IPS-18c (cell line): ENCODE measurements at regions not wholly inside any gene's neighbourhood (a gene's known extent, or its start where the extent isn't known, plus 50 kb on each side); places are given as distances from the start of the nearest gene placed in this dataset.
"Not testable (repeated sequence)": the region's sequence is repeated elsewhere in the genome, so short reads cannot be mapped to it uniquely, and the experiment has no call there.

Experiments
- H3K4me3 ChIP-seq: 2 replicates; pipeline ENCODE4 v1.7.0; 2013; ENCODE audit warnings: low read depth, mild to moderate bottlenecking, low read length, moderate library complexity; ENCODE audit not compliant: insufficient read depth
- H3K9me3 ChIP-seq: one replicate; pipeline ENCODE4 v1.6.1; 2013; ENCODE audit warnings: mild to moderate bottlenecking, low read length, moderate library complexity; ENCODE audit not compliant: control insufficient read depth, insufficient read depth

- Histone ChIP-seq H3K9me3 (no peaks in the 10 kb centered on the region), H3K4me3 (no peak overlapping the region)
Observed at GRCh38 chr5:67805666-67806348, 409.7 kb upstream of the PIK3R1 start.

DNA sequence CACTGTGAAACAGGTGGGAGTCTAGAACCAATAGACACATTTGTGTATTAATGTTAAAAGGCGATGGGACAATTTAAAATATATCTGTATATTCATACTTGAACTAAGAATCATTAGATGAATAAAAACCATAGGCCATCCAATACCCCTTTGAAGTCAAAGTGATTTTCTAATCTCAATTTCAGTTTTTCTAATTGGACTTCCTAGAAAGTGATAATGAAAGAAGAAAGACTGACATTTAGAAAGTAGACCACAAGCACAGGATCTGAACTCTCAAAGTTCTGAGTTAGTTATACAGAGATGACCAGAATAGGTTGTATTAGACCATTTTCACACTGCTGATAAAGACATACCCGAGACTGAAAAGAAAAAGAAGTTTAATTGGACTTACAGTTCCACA is 412.8 kb upstream of the PIK3R1 start:
- Histone ChIP-seq H3K4me3 (no peak overlapping the region), H3K9me3 (no peaks in the 10 kb centered on the region)

- Histone ChIP-seq H3K4me3 (no peak overlapping the region), H3K9me3 (no peaks in the 10 kb centered on the region)
Observed at GRCh38 chr5:67799732-67800234, 415.8 kb upstream of the PIK3R1 start.

- not testable (repeated sequence) for H3K9me3 ChIP-seq, H3K4me3 ChIP-seq
Observed at GRCh38 chr5:67798470-67798869, 417.1 kb upstream of the PIK3R1 start.

GRCh38 chr5:67795781-67796477 is 419.6 kb upstream of the PIK3R1 start:
- no peaks in the 10 kb centered on the region for H3K9me3 ChIP-seq
- H3K4me3 ChIP-seq: no peak overlapping the region

GRCh38 chr5:67793966-67794365 is 421.6 kb upstream of the PIK3R1 start:
- no peak overlapping the region for H3K4me3 ChIP-seq
- H3K9me3 ChIP-seq: no peaks in the 10 kb centered on the region

DNA sequence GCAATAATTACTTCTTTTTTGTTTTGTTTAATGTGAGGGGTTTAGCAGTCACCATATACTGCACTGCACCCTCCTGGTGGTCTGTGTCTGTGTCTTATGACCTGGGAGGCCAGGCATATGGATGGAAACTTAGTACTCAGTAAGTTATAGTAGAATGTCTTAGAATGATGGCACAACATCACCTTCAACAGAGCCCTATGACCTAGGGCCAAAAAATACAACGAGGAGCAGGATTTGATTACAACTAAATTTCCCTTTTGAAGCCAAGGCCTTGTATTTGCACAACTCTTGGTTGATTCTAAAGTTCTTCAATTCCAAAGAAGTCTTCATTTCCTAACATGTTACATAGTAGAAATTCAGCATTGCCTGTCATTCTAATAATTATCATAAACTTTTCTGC is 422.1 kb upstream of the PIK3R1 start:
- Histone ChIP-seq H3K4me3 (no peak overlapping the region), H3K9me3 (no peaks in the 10 kb centered on the region)

DNA sequence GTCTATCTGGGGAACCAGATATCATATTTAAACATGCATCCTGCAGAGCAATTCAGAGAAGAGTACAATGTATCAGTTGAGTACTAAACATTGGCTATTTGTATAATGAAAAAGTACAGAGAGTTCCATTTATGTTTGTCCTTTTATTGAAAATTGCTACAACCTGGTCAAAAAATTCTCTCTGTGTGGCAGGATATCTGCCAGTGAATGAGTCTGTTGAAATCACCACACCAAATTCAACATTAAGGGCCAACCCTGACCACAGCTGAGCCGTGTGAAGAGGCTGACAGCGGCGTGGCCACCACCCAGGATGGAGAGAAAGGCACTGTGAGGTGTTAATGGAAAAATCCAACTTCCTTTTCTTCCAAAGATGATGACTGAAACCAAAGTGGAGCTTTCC is 422.7 kb upstream of the PIK3R1 start:
- H3K4me3 ChIP-seq: no peak overlapping the region

DNA sequence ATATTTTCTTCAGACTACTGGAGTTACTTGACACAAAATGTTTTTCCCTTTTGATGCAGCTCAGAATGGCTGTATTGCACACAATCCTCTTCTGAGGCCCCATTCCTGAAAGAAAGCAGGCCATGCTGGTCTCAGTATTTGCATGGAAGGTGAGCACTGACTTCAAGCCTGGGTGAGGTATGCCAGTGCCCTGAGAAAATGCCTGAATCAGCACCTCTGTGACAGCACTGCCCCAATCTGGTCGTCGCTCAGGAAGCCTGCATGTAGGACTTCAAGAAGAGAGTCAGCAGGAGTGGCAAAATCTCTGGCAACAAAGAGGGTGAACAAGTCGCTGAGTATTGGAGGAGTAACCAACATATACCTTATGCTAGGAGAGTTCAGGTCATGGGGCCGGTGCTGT is 425.2 kb upstream of the PIK3R1 start:
- Histone ChIP-seq H3K4me3 (no peak overlapping the region), H3K9me3 (no peaks in the 10 kb centered on the region)

More for the DNA sequence above, 422.7 kb upstream of the PIK3R1 start:
- H3K9me3 ChIP-seq: no peaks in the 10 kb centered on the region

DNA sequence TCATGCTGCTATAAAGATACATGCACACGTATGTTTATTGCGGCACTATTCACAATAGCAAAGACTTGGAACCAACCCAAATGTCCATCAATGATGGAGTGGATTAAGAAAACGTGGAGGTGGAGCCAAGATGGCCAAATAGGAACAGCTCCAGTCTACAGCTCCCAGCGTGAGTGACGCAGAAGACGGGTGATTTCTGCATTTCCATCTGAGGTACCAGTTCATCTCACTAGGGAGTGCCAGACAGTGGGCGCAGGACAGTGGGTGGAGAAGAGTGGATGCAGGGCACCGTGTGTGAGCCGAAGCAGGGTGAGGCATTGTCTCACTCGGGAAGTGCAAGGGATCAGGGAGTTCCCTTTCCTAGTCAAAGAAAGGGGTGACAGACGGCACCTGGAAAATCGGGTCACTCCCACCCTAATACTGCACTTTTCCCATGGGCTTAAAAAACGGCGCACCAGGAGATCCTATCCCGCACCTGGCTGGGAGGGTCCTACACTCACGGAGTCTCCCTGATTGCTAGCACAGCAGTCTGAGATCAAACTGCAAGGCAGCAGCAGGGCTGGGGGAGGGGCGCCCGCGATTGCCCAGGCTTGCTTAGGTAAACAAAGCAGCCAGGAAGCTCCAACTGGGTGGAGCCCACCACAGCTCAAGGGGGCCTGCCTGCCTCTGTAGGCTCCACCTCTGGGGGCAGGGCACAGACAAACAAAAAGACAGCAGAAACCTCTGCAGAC is 435.5 kb upstream of the PIK3R1 start:
- H3K4me3 ChIP-seq: not testable (repeated sequence)

GRCh38 chr5:67774786-67775185 is 440.8 kb upstream of the PIK3R1 start:
- no peaks in the 10 kb centered on the region for H3K9me3 ChIP-seq

More for the DNA sequence above, 435.5 kb upstream of the PIK3R1 start:
- not testable (repeated sequence) for H3K9me3 ChIP-seq

DNA sequence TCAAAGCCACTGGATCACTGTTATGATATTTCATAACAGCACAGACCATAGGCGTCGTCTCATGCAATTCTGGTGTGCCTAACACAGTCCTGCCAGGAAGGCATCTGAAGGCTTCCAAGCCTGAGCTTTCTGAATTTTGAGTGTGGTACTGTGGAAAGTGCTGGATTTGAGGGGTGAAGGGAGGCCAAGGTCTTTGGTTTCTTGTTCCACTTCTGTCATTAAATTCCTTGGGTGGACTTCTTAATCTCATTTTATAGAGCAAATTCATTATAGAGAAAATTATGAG is 441.3 kb upstream of the PIK3R1 start:
- Histone ChIP-seq H3K9me3 (no peaks in the 10 kb centered on the region), H3K4me3 (no peak overlapping the region)

More at GRCh38 chr5:67774786-67775185, 440.8 kb upstream of the PIK3R1 start:
- no peak overlapping the region for H3K4me3 ChIP-seq

- Histone ChIP-seq H3K4me3 (no peak overlapping the region), H3K9me3 (no peaks in the 10 kb centered on the region)
Observed at GRCh38 chr5:67773411-67774266, 441.9 kb upstream of the PIK3R1 start.

- no peak overlapping the region for H3K4me3 ChIP-seq
- H3K9me3 ChIP-seq: no peaks in the 10 kb centered on the region
Observed at GRCh38 chr5:67771791-67772190, 443.8 kb upstream of the PIK3R1 start.

DNA sequence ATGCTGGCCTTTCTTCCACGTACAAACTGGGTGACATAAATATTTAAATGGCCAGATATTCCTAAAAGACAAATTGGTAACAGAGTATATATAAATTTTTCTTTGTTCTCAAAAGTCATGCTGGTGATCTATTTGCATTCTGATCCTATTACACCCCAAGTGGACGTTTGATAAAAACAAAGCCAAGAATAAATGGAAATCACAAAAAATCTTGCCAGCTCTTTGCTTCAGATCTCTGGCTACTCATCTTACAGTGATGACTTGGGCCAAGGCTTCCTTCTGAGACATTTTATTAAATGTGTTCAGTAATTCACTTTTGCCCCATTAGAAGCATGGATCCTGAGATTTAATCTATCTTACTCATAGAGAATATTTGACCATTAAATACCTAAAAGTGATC is 444.3 kb upstream of the PIK3R1 start:
- H3K4me3 ChIP-seq: no peak overlapping the region

GRCh38 chr5:67770431-67771025 is 445.0 kb upstream of the PIK3R1 start:
- H3K4me3 ChIP-seq: no peak overlapping the region
- no peaks in the 10 kb centered on the region for H3K9me3 ChIP-seq

More for the DNA sequence above, 444.3 kb upstream of the PIK3R1 start:
- H3K9me3 ChIP-seq: no peaks in the 10 kb centered on the region

DNA sequence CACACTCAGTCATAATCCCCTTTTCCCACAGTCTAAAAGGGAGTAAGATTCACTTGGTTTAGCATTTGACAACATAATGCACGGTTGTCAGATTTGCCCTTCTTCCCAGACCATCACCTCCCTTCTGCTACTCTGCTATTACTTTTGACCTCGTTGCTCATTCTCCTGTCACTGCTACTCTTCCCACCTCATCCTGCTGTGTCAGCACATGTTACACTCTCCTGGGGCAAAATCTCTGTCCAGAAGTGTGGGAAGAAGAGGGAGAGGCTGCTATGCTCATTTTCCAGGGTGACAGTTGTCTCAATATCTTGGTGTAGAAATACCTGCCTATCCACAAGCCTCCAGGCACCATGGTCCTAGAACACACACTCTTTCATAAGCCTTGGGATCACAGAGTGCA is 449.9 kb upstream of the PIK3R1 start:
- no peaks in the 10 kb centered on the region for H3K9me3 ChIP-seq
- H3K4me3 ChIP-seq: no peak overlapping the region
